Neural crest cell (in vitro differentiated cells): ENCODE measurements at regions not wholly inside any gene's neighbourhood (a gene's known extent, or its start where the extent isn't known, plus 50 kb on each side); places are given as distances from the start of the nearest gene placed in this dataset.
A peak's percentile ranks its signal among the peaks of the same experiment; 100 is the strongest.

Source experiments
- DNase-seq: peaks from one replicate; pipeline ENCODE4 v3.0.0; 2021; ENCODE audit warnings: low read depth, mixed read lengths, low spot score
- H3K27ac Mint-ChIP-seq: one replicate; pipeline ENCODE4 v1.8.0; 2021; ENCODE audit warnings: mild to moderate bottlenecking, mixed read lengths; ENCODE audit not compliant: unreplicated experiment
- H3K27me3 Mint-ChIP-seq: 2 replicates; pipeline ENCODE4 v1.8.0; 2021; ENCODE audit warnings: low read depth, mild to moderate bottlenecking, mixed read lengths
- H3K36me3 Mint-ChIP-seq: 2 replicates; pipeline ENCODE4 v1.8.0; 2021; ENCODE audit warnings: low read depth, mild to moderate bottlenecking, mixed read lengths
- H3K4me1 Mint-ChIP-seq: 2 replicates; pipeline ENCODE4 v1.8.0; 2021; ENCODE audit warnings: mixed read lengths
- H3K4me3 Mint-ChIP-seq: one replicate; pipeline ENCODE4 v1.8.0; 2021; ENCODE audit warnings: mild to moderate bottlenecking, mixed read lengths
- H3K9me3 Mint-ChIP-seq: 2 replicates; pipeline ENCODE4 v1.8.0; 2021; ENCODE audit warnings: mixed read lengths
- CTCF ChIP-seq: fragments of 200-600 bp; sonication (generic); conservative IDR thresholded peaks from 2 replicates; pipeline ENCODE4 v1.5.0; 2021; ENCODE audit warnings: antibody characterized with exemption, mild to moderate bottlenecking

GRCh38 chr1:59146651-59147358 is 150.1 kb upstream of the FGGY start:
- Mint-ChIP-seq H3K4me1 (peaks cover 36% of the 10 kb centered on the region), H3K27me3 (peaks cover 2% of the 10 kb centered on the region), H3K4me3 (peak overlapping the region; percentile 89), H3K27ac (peak overlapping the region; percentile 81), H3K36me3 (no peaks in the 10 kb centered on the region), H3K9me3 (no peaks in the 10 kb centered on the region)
- peak; percentile 36 for TF ChIP-seq CTCF
- peak; percentile 37 for DNase-seq

- H3K27ac Mint-ChIP-seq = no peak overlapping the region
- no peak overlapping the region for H3K4me3 Mint-ChIP-seq
- no peaks in the 10 kb centered on the region for H3K9me3 Mint-ChIP-seq
- H3K4me1 Mint-ChIP-seq = peaks cover 41% of the 10 kb centered on the region
- DNase-seq = no peak
- no peak for TF ChIP-seq CTCF
- peaks cover 2% of the 10 kb centered on the region for H3K27me3 Mint-ChIP-seq
- H3K36me3 Mint-ChIP-seq = no peaks in the 10 kb centered on the region
Observed at GRCh38 chr1:59149435-59149834, 147.5 kb upstream of the FGGY start.

GRCh38 chr1:59150577-59151386 is 146.1 kb upstream of the FGGY start:
- Mint-ChIP-seq H3K36me3 (no peaks in the 10 kb centered on the region), H3K4me1 (peaks cover 42% of the 10 kb centered on the region), H3K27ac (peak overlapping the region; percentile 81), H3K4me3 (no peak overlapping the region), H3K27me3 (peaks cover 2% of the 10 kb centered on the region), H3K9me3 (no peaks in the 10 kb centered on the region)
- DNase-seq = no peak
- no peak for TF ChIP-seq CTCF

GRCh38 chr1:59151387-59151761 is 145.5 kb upstream of the FGGY start:
- DNase-seq = no peak
- no peak for TF ChIP-seq CTCF
- H3K36me3 Mint-ChIP-seq = no peaks in the 10 kb centered on the region
- peaks cover 2% of the 10 kb centered on the region for H3K27me3 Mint-ChIP-seq
- H3K9me3 Mint-ChIP-seq = no peaks in the 10 kb centered on the region
- H3K4me1 Mint-ChIP-seq = peaks cover 46% of the 10 kb centered on the region
- H3K4me3 Mint-ChIP-seq = no peak overlapping the region
- no peak overlapping the region for H3K27ac Mint-ChIP-seq

GRCh38 chr1:59151860-59152259 is 145.0 kb upstream of the FGGY start:
- no peak for TF ChIP-seq CTCF
- Mint-ChIP-seq H3K4me1 (peaks cover 47% of the 10 kb centered on the region), H3K27ac (no peak overlapping the region), H3K4me3 (no peak overlapping the region), H3K9me3 (no peaks in the 10 kb centered on the region), H3K36me3 (no peaks in the 10 kb centered on the region), H3K27me3 (no peaks in the 10 kb centered on the region)
- DNase-seq = no peak
